NOMO-1 treated with dmso at 0.1 percent for 144 hours (cell line): ENCODE measurements at regions not wholly inside any gene's neighbourhood (a gene's known extent, or its start where the extent isn't known, plus 50 kb on each side); places are given as distances from the start of the nearest gene placed in this dataset.
A peak's percentile ranks its signal among the peaks of the same experiment; 100 is the strongest.

Experiments
- DNase-seq: peaks from one replicate; lab custom pipeline; 2025; ENCODE audit not compliant: unreplicated experiment; lab: John Stamatoyannopoulos, UW

DNA sequence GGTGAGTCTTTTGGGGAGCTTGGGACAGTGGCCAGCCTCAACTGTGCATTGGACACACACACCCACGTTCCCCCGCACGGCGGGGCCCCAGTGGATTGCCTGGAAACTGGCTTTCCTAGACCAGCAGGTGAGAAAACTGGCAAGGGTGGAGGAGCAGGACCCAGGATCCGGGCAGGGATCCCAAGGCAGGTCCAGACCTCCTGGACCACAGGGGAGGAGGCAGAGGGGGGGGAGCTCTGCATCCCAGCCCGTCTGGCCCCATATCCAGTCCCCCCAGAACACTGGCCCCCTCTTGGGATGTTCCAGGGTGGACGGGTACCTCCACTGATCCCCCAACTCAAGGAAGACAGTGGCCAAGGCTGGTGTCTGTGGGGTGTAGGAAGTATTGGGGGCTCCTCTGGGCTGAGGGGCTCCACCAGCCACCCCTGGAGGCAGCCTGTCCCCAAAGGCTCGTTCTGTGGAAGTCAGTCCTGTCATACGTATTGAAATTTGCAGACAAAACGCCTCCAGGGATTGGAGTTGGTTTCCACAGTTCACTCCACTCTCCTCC, 89.3 kb upstream of the LINC01488 start:
- DNase-seq, result no peak

DNA sequence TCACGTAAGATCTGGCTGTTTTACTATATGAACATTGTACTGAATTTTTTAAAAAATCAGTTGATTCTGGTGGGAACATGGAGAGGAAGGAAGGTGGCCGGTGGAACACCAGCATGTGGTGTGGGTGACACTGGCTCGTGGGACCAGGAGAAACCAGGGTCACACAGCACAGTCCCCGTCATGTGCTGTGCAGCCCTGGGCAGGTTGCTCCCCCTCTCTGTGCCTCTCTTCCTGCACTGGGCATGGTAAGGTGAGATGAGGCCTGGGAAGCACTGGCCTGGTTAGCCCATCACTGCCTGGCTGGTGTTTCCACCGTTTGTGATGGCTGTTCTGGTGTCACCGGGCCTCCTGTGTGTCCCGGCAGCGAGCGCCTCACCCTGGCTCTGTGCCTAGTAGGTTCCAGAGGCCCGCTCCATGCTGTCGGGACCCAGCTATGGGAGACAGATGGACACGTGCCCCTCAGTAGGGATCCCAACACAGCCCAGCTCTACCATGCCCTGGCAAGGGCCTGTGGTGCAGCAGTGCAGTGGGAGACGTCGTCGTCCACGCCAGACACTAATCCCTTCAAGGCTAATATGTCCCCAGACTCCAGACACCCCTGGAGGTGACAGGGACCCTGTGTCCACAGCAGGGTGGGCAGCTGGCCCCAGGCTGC, 88.2 kb upstream of the LINC01488 start:
- no peak for DNase-seq

DNA sequence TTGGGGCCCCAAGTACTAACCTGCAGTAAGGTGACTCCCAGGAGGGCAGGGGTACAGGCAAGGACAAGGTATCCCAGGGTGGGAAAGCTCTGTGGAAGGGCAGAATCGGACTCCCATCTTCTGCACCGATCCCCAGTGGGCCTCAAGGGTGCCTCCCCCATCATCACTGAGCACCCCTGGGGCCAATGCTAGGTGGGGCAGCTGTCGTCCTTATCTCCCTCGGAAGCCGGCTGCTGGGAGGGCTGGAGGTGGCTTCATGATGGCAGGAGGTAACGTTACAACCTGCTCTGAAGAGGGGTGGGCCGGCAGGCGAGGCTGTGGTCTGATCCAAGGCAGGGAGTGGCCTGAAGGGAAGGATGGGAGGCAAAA, 87.6 kb upstream of the LINC01488 start:
- no peak for DNase-seq

DNA sequence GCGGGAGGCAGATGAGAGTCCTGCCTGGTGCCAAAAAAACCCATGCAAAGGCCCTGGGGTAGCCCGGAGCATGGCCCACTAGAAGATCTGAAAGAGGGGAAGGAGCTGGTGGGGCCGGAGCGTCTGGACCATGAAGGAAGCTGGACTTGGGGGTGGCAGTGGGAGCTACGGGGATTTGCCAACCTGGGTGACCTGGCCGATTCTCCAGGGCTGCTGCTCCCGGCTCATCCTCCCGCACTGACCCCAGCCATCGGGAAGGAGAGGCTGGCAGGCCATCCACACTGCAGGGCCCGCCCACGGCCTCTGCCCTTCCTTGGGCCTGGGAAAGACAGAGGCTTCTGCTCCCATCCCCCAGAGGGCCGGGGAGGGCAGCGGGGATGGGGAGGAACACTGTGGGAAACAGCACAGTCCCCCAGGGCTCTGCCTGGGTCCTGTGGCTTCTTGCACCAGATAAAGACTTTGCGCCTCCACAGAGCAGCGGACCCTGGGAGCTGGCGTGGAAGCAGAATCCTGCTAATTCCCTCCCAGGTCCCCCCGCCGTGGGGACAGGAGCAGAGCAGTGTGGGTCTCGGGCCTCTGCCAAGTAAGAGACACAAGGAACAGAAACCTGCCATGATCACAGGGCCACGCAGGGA, 87.1 kb upstream of the LINC01488 start:
- no peak for DNase-seq

DNA sequence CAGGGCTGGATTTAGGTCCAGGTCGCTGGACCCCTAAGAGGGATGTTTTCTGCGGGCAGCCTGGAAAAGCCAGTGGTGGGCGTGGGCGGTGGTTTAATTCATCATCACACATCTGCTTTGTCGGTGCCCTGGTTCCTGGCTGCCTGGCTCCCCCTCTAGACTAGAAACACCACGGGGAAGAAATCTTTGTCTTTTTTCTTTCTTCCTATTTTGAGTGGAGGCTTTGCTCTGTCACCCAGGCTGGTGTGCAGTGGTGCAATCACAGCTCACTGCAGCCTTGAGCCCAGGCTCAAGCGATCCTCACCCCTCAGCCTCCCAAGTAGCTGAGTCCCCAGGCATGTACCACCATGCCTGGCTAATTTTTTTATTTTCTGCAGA, 86.6 kb upstream of the LINC01488 start:
- peak; percentile 8 for DNase-seq

DNA sequence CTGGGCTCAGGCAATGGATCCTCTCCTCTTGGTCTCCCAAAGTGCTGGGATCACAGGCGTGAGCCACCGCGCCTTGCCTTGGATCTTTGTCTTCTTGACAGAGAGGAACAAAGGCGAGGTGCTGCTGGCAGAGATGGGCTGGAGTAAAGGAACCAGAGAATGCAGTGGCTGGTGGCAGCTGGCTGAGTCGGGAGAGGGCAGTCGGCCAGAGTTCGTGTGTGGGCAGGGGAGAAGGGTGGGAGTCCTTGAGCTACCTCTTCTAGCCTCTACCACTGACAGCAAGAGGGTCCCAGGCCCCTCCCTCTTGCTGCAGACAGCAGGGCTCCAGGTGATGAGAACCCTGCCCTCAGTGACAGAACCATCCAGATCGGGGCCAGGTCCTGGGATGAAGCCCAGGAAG, 86.2 kb upstream of the LINC01488 start:
- no peak for DNase-seq

DNA sequence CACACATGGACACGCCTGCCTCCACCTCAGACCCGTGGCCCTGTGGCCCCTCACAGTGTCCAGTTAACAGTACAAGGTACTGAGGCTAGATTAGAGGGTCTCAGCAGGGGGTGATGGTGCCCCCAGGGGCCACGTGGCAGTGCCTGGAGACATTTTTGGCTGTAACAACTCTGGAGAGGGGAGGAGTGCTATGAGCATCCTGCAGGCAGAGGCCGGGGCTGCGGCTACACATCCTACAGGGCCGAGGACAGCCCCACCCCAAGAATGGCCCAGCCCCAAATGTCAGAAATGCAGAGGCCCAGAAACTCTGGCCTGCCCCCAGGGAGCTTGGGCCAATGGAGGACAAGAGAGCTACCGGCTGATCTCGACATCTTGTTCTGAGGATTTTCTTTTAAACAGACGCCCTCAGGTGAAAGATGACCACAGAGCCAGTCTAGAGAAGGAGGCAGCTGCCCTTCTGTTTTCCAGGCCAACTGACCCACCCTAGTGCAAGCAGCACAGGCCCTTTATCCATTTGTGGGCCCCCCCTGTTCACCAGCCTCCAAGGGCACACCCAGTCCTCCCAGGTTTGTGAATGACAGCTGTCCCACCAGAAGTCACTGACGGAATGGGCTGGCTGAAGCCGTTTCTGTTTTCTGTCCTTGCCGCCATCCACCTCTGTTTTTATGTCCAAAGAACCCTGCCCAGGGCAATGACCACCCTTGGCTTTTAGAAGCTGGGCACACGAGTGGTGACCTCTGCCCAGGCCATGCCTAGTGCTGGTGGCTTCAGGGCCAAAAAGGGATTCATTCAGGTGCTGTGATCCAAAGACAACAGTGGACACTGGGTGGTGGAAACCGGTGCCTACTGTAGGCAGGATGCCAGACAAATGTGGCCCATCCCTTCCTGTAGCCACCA, 85.2 kb upstream of the LINC01488 start:
- DNase-seq, result no peak

DNA sequence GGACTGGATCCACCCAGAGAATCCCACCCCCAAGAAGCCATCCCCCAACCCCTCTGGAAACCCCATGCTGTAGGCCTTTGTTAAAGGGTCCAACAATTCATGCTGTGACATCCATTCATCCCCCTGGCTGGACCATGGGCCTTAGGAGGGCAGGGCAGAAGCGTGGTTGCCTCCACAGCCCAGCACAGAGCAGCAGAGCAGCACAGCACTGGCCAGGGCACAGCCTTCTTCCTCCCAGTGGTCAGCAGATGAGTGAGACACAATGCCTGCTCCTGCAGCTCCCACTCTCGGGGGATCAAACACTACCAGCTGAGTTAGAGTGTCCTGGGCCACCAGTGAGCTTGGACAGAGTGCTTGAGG, 84.5 kb upstream of the LINC01488 start:
- DNase-seq, result no peak

DNA sequence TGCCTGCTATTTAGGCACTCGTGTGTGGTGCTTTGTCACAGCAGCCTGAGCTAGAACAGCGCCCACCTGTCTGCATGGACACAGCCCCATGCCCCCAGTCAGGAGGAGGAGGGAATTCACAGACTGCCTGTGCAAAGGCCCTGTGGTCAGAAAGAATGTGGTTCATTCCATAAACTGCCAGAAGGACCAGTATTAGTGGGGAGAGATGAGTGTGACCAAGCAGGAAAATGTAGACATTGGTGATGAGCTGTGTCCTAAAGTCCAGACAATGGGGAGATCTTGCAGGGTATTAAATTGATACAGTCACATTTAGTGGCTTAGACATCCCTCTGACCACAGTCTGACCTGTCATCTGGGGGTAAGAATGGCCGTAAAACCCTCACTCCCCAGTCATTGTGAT, 83.7 kb upstream of the LINC01488 start:
- no peak for DNase-seq

DNA sequence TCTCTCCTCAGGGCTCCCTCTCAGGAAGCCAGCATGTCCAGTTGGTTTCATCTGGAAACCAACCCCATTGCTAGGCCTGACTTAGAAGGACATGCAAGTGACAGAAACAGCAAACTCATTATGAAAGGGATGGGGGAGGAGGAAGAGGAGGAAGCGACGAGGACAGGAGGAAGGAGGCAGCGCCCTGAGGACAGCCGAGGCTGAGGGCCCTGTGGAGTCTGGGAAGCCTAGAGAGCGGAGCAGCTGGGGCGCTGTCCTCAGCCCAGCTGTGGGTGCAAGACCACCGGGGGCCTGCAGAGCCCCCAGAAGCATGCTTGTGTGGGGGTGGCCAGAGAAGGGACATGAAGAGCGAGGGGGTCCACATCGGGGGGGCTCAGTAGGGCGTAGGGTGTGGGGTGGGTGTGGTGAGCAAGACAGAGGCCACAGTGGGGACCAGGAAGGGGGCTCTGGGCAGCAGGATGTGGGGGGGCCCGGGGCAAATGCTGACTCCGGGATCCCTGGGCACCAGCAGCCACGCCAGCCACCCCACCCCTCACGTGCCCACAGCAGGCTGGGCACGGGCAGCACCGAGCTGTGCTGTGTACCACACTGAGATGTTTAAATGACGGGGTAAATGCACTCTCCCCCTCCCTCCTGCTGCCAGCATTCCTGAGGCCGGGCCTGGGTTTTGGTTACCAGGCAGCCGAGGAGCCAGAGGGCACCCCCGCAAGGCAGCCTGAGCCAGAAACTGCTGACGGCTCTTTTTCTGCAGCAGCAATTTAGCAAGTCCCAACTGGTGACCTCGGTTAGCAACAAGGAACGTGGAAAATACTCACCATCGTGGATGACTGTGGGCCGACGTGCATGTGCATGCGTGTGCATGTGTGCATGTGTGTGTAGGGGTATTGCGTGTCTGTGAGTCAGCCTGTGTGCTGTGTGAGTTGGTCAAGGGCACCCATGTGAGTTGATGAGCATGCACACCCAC, 82.7 kb upstream of the LINC01488 start:
- DNase-seq, result peak; percentile 6

DNA sequence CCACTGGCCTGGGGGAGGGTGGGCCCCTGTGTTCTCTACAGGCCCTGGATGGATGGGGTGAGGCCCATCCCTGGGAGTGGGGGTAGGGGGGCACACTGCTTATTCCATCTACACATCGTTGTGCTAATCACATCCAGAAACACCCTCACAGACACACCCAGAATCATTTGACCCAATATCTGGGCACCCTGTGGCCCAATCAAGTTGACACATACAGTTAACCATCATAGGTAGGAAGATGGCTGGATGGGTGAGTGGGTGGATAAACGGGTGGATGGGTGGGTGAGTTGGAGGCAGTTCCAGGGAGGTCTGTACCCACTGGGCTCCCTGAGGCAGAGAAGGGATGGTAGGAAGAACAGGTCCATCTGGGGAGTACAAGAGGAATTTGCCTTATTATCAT, 81.3 kb upstream of the LINC01488 start:
- no peak for DNase-seq

DNA sequence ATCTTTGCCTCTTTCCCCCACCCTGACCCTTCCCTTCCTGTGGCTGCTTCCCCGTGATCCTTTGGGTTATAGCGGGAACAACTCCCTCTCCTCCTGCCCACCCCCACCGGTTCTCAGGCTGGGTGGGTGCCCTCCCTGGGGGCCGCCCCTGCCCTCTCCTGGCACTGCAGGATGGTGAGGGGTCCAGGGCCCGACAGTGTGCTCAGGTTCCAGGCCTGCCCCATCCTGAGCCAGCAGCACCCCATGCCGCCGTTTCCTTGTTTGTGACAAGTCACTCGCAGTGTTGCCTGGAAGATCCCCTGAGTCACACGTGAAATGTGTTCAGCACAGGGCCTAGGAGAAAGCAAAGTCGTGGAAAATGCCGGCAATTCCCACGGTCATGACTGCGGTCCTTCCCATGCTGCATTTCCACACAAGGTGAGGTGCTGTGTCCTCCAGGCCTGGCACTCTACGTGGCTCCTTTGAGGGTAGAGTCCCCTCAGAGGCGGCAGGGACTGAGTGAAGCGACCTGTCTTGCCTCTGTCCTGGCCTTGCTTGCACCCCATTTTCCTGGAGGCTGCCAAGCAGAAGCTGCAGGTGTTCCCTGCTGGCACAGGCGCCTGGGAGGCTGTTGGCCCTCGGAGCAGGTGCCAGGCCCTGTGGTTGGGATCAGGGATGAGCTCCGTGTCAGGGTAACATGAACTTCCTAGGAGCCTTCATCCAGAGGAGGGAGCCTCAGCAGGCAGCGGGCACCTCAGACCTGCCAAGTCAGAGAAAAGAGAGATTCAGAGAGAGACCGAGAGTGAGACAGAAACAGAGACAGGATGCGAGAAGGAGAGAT, 80.5 kb upstream of the LINC01488 start:
- DNase-seq, result no peak

DNA sequence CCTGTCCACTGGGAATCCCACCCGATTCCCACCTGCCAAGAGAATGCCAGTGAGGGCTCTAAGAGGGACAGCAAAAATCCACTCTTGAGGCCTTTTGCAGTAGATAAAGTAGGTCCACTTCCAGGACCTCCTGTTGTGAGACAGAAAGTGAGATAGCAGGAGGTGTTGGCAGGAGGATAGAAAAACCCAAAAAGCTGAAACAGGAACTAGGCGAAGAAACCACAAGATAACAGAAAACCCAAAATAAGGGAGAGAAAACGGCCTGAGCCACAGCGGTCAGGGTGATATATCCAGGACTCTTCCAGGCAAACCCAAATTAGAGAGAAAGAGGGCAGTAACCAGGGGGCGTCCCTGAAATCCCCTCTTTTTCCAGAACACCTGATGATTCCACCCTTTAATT, 79.7 kb upstream of the LINC01488 start:
- DNase-seq, result peak; percentile 45

DNA sequence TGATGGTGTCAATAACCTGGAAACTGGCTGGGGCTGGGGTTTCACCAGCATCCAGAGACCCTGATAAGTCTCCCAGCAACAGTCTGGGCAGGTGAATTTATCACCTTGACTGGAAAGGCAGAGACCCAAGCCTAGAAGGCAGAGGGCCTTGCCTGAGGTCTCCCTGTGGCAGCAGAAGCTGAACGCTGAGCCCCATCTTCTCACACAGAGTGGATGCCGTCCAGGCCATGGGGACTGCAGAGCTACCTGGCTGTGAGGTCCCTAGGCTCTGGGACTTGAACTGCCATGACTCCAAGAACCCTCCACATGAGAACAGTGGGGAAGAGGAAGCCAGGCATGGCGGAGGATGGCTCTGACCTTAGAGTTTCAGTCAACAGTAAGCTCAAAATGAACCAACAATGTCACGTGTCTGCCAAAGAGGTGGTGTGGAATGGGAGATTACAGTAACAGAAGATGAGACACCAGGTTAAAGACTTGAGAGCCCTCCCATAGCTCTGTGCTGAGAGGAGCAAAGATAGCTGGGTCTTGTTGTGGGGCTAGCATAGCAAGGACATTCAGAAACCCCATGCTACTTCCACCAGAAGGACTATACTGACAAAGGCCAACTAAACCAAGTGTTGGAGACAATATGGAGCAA, 79.1 kb upstream of the LINC01488 start:
- DNase-seq, result no peak

DNA sequence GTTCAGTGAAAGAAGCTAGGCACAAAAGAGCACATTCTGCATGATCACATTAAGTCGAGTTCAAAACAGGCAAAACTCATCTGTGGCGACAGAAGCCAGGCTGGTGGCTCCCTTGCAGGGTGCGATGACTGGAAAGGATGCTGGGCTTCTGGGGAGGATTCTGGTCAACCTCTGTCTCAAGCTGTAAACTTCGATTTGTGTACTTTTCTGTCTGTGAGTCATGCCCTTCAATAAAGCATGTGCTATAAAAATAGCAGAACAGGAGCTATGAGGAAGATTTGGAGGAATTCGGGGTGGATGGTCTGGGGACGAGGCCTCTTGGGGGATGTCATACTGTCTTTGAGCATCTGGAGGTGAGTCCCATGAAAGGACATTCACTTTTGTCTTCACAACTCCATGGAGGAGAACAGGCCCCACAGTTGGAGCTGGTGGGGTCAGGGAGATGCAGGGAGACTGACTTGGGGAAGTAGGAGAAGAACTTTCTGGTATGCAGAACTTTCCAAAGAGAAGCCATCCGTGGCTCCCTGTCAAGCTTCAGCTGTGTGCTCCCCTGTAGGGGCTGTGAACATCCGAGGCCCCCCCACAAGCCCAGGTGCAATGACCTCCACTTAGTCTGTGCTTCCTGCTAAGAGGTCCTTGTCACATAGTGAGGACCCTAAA, 77.8 kb upstream of the LINC01488 start:
- no peak for DNase-seq

DNA sequence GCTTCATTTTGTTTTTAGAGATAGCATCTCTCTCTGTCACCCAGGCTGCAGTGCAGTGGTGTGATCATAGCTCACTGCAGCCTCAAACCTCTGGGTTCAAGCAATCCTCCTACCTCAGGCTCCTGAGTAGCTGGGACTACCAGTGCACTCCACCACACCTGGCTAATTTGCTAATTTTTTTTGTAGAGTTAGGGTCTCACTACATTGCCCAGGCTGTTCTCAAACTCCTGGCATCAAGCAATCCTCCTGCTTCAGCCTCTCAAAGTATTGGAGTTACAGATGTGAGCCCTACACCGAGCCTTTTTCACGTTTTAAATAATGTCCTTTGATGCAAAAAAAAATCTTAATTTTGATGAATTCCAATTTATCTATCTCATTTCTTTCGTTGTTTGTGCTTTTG, 75.4 kb upstream of the LINC01488 start:
- DNase-seq, result no peak

DNA sequence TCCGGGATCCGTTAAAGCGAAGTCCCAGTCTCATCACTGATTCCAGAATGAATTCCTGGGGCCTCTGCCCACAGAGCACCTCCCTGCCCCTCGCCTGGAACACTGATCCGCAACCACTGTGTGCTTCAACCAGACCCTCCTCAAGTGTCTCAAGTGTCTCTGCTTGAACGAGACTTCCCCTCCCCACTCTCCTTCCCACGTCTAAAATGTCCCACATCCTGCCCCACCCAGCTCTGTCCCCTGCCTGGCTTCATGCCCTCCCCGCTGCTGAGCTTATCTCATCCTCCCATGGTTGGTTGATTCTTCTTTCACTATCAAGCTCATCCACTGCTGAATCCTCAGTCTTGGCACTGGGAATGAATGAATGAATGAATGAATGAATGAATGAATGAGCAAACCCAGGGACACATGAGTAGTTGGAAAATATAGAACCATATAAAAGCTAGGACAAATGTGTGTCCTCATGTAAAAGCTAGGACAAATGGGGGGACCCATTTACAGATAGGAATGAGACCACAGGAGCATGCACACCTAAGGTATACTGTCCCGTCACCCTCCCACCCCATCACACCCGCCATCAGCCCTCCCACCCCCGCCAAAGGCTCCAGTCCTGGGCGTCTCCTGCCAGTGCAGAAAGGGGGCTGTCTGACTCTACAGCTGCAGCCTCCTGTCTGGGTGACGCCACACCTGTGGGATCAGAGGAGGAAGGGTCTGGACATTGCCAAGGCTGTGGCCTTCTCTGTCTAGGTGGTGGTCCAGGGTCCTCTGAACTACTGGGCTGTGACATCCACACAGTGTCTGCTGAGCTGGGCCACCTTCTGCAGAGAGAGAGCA, 71.4 kb upstream of the LINC01488 start:
- no peak for DNase-seq

DNA sequence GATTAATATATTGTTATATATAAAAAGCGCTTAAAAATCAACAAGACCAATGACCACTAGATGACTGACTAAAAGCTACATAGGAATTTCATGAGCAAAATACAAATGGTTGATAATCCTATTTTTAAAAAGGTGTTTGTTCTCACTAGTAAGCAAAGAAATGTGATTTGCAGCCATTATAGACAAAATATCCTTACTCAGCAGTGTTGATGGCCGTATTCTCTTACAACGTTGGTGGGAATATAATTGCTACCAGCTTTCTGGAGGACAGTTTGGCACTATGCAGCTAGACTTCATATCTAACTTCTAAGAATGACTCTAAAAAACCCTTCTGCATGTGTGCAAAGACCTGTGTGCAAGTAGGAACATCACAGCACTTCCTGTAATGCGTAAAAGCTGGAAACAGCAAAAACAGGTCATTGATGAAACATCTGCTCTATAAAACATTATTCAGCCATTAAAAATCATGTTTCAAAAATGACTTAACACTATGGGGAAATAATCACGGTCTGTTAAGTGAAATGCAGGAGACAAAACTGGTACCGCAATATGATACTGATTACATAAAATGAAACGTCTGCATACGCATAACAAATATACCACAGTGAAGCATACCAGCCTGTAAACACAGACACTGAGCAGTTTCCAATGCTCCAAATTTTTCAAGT, 70.1 kb upstream of the LINC01488 start:
- DNase-seq, result no peak
